Ascending aorta (tissue), 2 donors: ENCODE measurements at regions not wholly inside any gene's neighbourhood (a gene's known extent, or its start where the extent isn't known, plus 50 kb on each side); places are given as distances from the start of the nearest gene placed in this dataset.

Source experiments
- DNase-seq, 2 donors: peaks; one replicate each; pipeline ENCODE4 v3.0.0-alpha.2; 2019; ENCODE audit warnings: low spot score in 2 of 2
- H3K27ac ChIP-seq, 2 donors: fragments of 200-600 bp; sonication (generic); one replicate each; pipeline ENCODE4 v1.5.1; 2016 to 2017; ENCODE audit warnings: mild to moderate bottlenecking in 1 of 2
- H3K27me3 ChIP-seq: fragments of 200-600 bp; sonication (generic); one replicate; pipeline ENCODE4 v1.5.1; 2017
- H3K36me3 ChIP-seq, 2 donors: fragments of 200-600 bp; sonication (generic); one replicate each; pipeline ENCODE4 v1.5.1; 2016
- H3K4me1 ChIP-seq, 2 donors: fragments of 200-600 bp; sonication (generic); one replicate each; pipeline ENCODE4 v1.5.1; 2016 to 2017; ENCODE audit warnings: mild to moderate bottlenecking in 1 of 2
- H3K4me3 ChIP-seq, 2 donors: fragments of 200-600 bp; sonication (generic); one replicate each; pipeline ENCODE4 v1.5.1; 2016 to 2017; ENCODE audit warnings: mild to moderate bottlenecking in 1 of 2
- H3K9me3 ChIP-seq, 2 donors: fragments of 200-600 bp; sonication (generic); one replicate each; pipeline ENCODE4 v1.5.1; 2016
- CTCF ChIP-seq, 3 experiments: fragments of 200-600 bp in 2 of 3; fragments of 450-650 bp in 1 of 3; sonication (generic) in 2 of 3; IDR thresholded peaks; one replicate each; pipeline ENCODE4 v1.5.1; 2016 to 2019; ENCODE audit warnings: antibody characterized with exemption in 3 of 3, mild to moderate bottlenecking in 1 of 3, moderate library complexity in 1 of 3
- intact Hi-C: fragments of 100-400 bp; cut with DNase I; formaldehyde crosslinking; loops from one replicate; pipeline ENCODE4 v1.15.1; 2023

DNA sequence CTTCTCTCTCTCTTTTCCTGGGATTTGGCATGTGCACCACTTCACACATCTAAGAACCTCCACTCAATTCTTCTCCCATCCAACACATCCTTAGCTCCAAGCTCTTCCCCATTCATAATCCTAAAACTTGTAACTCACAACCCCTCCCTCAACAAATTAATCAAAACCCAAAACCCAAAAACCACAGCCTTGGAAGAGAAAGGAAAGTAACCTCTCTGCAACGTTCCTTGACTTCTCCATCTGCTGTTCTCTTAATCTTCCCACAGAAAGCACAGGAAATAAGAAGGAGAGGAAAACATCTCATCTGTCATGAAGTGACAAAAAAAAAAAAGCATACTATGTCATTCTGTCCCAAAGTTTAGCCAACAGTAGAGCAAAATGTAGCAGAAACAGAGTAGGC is 66.2 kb downstream of the DRD1 start:
- H3K27me3 ChIP-seq = no peaks in the 10 kb centered on the region
- DNase-seq = no peak
- no peak overlapping the region for H3K4me3 ChIP-seq
- H3K9me3 ChIP-seq = no peaks in the 10 kb centered on the region
- H3K36me3 ChIP-seq = no peaks in the 10 kb centered on the region
- no peaks in the 10 kb centered on the region for H3K4me1 ChIP-seq
- TF ChIP-seq CTCF (IDR thresholded peaks at IDR 0.05) = no peak
- intact Hi-C loops = no loop called here
- no peak overlapping the region for H3K27ac ChIP-seq

- H3K9me3 ChIP-seq = no peaks in the 10 kb centered on the region
- H3K4me1 ChIP-seq = no peaks in the 10 kb centered on the region
- DNase-seq = no peak
- intact Hi-C loops = no loop called here
- H3K4me3 ChIP-seq = no peak overlapping the region
- no peaks in the 10 kb centered on the region for H3K27me3 ChIP-seq
- no peak overlapping the region for H3K27ac ChIP-seq
- H3K36me3 ChIP-seq = no peaks in the 10 kb centered on the region
- TF ChIP-seq CTCF (IDR thresholded peaks at IDR 0.05) = no peak
These were observed 69.7 kb downstream of the DRD1 start for GRCh38 chr5:175374166-175374875.

- intact Hi-C loops = no loop called here
These were observed 78.1 kb downstream of the DRD1 start for GRCh38 chr5:175365866-175366265.

GRCh38 chr5:175363300-175363699 is 80.7 kb downstream of the DRD1 start:
- no peaks in the 10 kb centered on the region for H3K36me3 ChIP-seq
- no peaks in the 10 kb centered on the region for H3K4me1 ChIP-seq
- intact Hi-C loops = no loop called here
- no peaks in the 10 kb centered on the region for H3K9me3 ChIP-seq
- no peaks in the 10 kb centered on the region for H3K27me3 ChIP-seq
- DNase-seq = no peak
- no peak for TF ChIP-seq CTCF (IDR thresholded peaks at IDR 0.05)
- no peak overlapping the region for H3K27ac ChIP-seq
- H3K4me3 ChIP-seq = no peak overlapping the region

More at GRCh38 chr5:175365866-175366265, 78.1 kb downstream of the DRD1 start:
- no peak for DNase-seq
- no peak overlapping the region for H3K27ac ChIP-seq
- H3K36me3 ChIP-seq = no peaks in the 10 kb centered on the region
- no peak for TF ChIP-seq CTCF (IDR thresholded peaks at IDR 0.05)
- no peaks in the 10 kb centered on the region for H3K4me1 ChIP-seq
- H3K9me3 ChIP-seq = no peaks in the 10 kb centered on the region
- no peak overlapping the region for H3K4me3 ChIP-seq
- H3K27me3 ChIP-seq = no peaks in the 10 kb centered on the region

GRCh38 chr5:175357995-175358394 is 86.0 kb downstream of the DRD1 start:
- H3K27ac ChIP-seq = no peak overlapping the region
- no peak overlapping the region for H3K4me3 ChIP-seq
- H3K36me3 ChIP-seq = no peaks in the 10 kb centered on the region
- no peaks in the 10 kb centered on the region for H3K27me3 ChIP-seq
- DNase-seq = no peak
- TF ChIP-seq CTCF (IDR thresholded peaks at IDR 0.05) = no peak
- no peaks in the 10 kb centered on the region for H3K4me1 ChIP-seq
- intact Hi-C loops = no loop called here
- H3K9me3 ChIP-seq = no peaks in the 10 kb centered on the region

GRCh38 chr5:175356428-175356827 is 87.6 kb downstream of the DRD1 start:
- no peak overlapping the region for H3K4me3 ChIP-seq
- H3K27me3 ChIP-seq = no peaks in the 10 kb centered on the region
- no peaks in the 10 kb centered on the region for H3K36me3 ChIP-seq
- no peak for DNase-seq
- H3K4me1 ChIP-seq = no peaks in the 10 kb centered on the region
- no peak for TF ChIP-seq CTCF (IDR thresholded peaks at IDR 0.05)
- H3K27ac ChIP-seq = no peak overlapping the region
- intact Hi-C loops = no loop called here
- H3K9me3 ChIP-seq = no peaks in the 10 kb centered on the region
